ENCODE measurements at regions not wholly inside any gene's neighbourhood (a gene's known extent, or its start where the extent isn't known, plus 50 kb on each side); places are given as distances from the start of the nearest gene placed in this dataset.

DNA sequence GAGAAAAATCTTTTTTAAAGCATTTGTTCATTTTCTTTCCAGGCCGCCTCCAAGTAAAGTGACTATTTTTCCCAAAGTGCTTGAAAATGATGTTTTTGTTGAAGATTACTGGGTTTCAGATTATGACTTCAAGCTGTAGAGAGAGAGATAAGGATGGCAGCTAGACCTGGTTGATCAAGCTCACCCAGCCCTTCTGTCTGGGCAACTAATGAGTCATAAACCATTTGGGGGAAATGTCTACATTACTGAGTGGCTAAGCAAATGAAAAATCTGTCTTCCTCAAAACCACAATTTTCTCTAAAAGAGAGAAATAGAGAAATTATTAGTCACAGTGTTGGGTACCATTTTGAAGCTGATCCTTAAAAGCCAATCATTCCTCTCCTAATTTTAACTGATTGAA, 355.4 kb upstream of the CPEB2 start:
- ATAC-seq (ENCODE audit: low FRiP score in 2 of 2) (no peak), DNase-seq (no peak)
- H3K27me3 ChIP-seq, result no peaks in the 10 kb centered on the region
- H3K36me3 ChIP-seq, result no peaks in the 10 kb centered on the region
- H3K27ac ChIP-seq, result no peak overlapping the region
- WGBS, 2 donors, result 90% methylated on average over 1 of the region's 1 CpG
- no peaks in the 10 kb centered on the region for H3K9me3 ChIP-seq
- H3K4me1 ChIP-seq, result no peaks in the 10 kb centered on the region
- no peak overlapping the region for H3K4me3 ChIP-seq
- TF ChIP-seq EP300 (IDR thresholded peaks at IDR 0.05), result no peak
- no peak for TF ChIP-seq POLR2AphosphoS5 (IDR thresholded peaks at IDR 0.05)
- TF ChIP-seq POLR2A (IDR thresholded peaks at IDR 0.05), result no peak
- no peak for TF ChIP-seq CTCF (IDR thresholded peaks at IDR 0.05)

- no peaks in the 10 kb centered on the region for H3K9me3 ChIP-seq
- ATAC-seq (ENCODE audit: low FRiP score in 2 of 2), result no peak
- no peaks in the 10 kb centered on the region for H3K4me1 ChIP-seq
- DNase-seq, result no peak
- H3K36me3 ChIP-seq, result no peaks in the 10 kb centered on the region
- TF ChIP-seq POLR2A (IDR thresholded peaks at IDR 0.05) (no peak), EP300 (IDR thresholded peaks at IDR 0.05) (no peak), CTCF (IDR thresholded peaks at IDR 0.05) (no peak), POLR2AphosphoS5 (IDR thresholded peaks at IDR 0.05) (no peak)
- H3K27ac ChIP-seq, result no peak overlapping the region
- H3K4me3 ChIP-seq, result no peak overlapping the region
- WGBS, 2 donors, result 93% methylated on average over 2 of the region's 2 CpGs
- no peaks in the 10 kb centered on the region for H3K27me3 ChIP-seq
Measured at GRCh38 chr4:14650127-14650526, 352.2 kb upstream of the CPEB2 start.

- Histone ChIP-seq H3K36me3 (no peaks in the 10 kb centered on the region), H3K9me3 (no peaks in the 10 kb centered on the region), H3K27ac (no peak overlapping the region), H3K4me3 (no peak overlapping the region), H3K27me3 (no peaks in the 10 kb centered on the region), H3K4me1 (no peaks in the 10 kb centered on the region)
- DNase-seq, result no peak
- no peak for TF ChIP-seq POLR2A (IDR thresholded peaks at IDR 0.05)
- TF ChIP-seq EP300 (IDR thresholded peaks at IDR 0.05), result no peak
- no peak for TF ChIP-seq CTCF (IDR thresholded peaks at IDR 0.05)
- TF ChIP-seq POLR2AphosphoS5 (IDR thresholded peaks at IDR 0.05), result no peak
- ATAC-seq (ENCODE audit: low FRiP score in 2 of 2), result no peak
- 53 to 58% methylated on average over 2 of the region's 2 CpGs for WGBS, 2 donors
Measured at GRCh38 chr4:14652522-14652921, 349.8 kb upstream of the CPEB2 start.

DNA sequence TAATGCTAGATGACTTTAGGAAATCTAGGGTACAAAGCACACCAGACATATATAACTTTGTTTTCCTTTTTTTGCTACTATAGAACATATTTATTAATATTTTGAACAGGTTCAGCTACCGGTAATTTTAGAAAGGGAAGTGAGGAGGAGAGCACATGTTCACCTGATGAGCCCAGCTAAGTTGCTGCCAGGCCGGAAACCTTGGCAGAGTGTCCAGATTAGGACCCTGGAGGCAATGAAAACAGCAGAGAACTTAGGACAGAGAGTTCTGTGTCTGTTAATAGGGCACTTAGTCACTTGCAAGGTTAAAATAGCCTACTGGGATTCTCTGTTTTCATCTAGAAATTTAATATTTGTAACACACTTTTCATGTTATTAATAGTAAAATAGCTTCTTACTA, 348.9 kb upstream of the CPEB2 start:
- Histone ChIP-seq H3K9me3 (no peaks in the 10 kb centered on the region), H3K36me3 (no peaks in the 10 kb centered on the region), H3K27me3 (no peaks in the 10 kb centered on the region), H3K27ac (no peak overlapping the region), H3K4me1 (no peaks in the 10 kb centered on the region), H3K4me3 (no peak overlapping the region)
- DNase-seq (no peak), ATAC-seq (ENCODE audit: low FRiP score in 2 of 2) (no peak)
- WGBS, 2 donors, result 89 to 95% methylated on average over 2 of the region's 2 CpGs
- TF ChIP-seq CTCF (IDR thresholded peaks at IDR 0.05) (no peak), EP300 (IDR thresholded peaks at IDR 0.05) (no peak), POLR2AphosphoS5 (IDR thresholded peaks at IDR 0.05) (no peak), POLR2A (IDR thresholded peaks at IDR 0.05) (no peak)

DNA sequence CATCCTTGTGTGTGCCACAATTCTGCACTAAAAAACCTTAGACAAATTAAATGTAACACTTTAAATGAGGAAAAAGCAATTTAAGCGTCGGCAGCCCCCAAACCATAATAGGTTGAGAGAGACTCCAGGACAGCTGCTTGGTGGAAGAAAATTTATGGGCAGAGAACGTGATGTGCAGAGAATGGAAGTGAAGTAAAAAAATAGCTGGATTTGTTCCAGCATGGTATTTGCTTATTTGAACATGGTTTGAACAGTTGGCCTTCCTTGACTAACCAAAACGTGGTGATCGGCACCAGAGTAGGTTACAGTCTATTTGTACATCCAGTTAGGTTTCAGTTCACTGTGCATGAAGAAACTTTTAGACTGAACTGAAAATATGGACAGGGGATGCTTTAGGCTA, 343.0 kb upstream of the CPEB2 start:
- ATAC-seq (ENCODE audit: low FRiP score in 2 of 2), result no peak
- Histone ChIP-seq H3K27me3 (no peaks in the 10 kb centered on the region), H3K9me3 (no peaks in the 10 kb centered on the region), H3K4me1 (no peaks in the 10 kb centered on the region), H3K27ac (no peak overlapping the region), H3K4me3 (no peak overlapping the region), H3K36me3 (no peaks in the 10 kb centered on the region)
- no peak for DNase-seq
- TF ChIP-seq POLR2AphosphoS5 (IDR thresholded peaks at IDR 0.05) (no peak), CTCF (IDR thresholded peaks at IDR 0.05) (no peak)
- 73 to 75% methylated on average over 5 of the region's 5 CpGs for WGBS, 2 donors
